ENCODE measurements at regions not wholly inside any gene's neighbourhood (a gene's known extent, or its start where the extent isn't known, plus 50 kb on each side); places are given as distances from the start of the nearest gene placed in this dataset.
A peak's percentile ranks its signal among the peaks of the same experiment; 100 is the strongest.

- intact Hi-C loops (cut with micrococcal nuclease), result no loop called here
- DNase-seq (no peak), ATAC-seq (no peak)
- Histone ChIP-seq H3K27ac (ENCODE audit: low read length) (no peak overlapping the region), H3K9me3 (ENCODE audit: control insufficient read depth, insufficient read depth, low read length) (no peaks in the 10 kb centered on the region), H3K27me3 (ENCODE audit: control insufficient read depth, insufficient read depth, low read length) (no peaks in the 10 kb centered on the region), H3K4me1 (ENCODE audit: control insufficient read depth, insufficient read depth, low read length) (peaks cover 3% of the 10 kb centered on the region), H3K4me3 (ENCODE audit: low read length) (no peak overlapping the region), H3K36me3 (ENCODE audit: control insufficient read depth, insufficient read depth, low read length) (no peaks in the 10 kb centered on the region)
- Mint-ChIP-seq H3K4me1 (peaks cover 0 to 8% of the 10 kb centered on the region in 2 donors), H3K27me3 (ENCODE audit: low read depth in 2 of 2) (no peaks in the 10 kb centered on the region), H3K36me3 (no peaks in the 10 kb centered on the region), H3K27ac (no peak overlapping the region), H3K4me3 (no peak overlapping the region), H3K9me3 (no peaks in the 10 kb centered on the region)
- TF ChIP-seq CTCF (IDR thresholded peaks at IDR 0.05), result no peak
- 40% methylated on average over 1 of the region's 3 CpGs for WGBS (ENCODE audit: insufficient coverage)
Observed at GRCh38 chr7:17093461-17093860, 205.0 kb upstream of the AHR start.

- intact Hi-C loops (cut with micrococcal nuclease), result no loop called here
- no peak overlapping the region for H3K27ac Mint-ChIP-seq
- H3K9me3 ChIP-seq (ENCODE audit: control insufficient read depth, insufficient read depth, low read length), result no peaks in the 10 kb centered on the region
- H3K4me1 Mint-ChIP-seq, result peaks cover 0 to 8% of the 10 kb centered on the region in 2 donors
- no peaks in the 10 kb centered on the region for H3K9me3 Mint-ChIP-seq
- peaks cover 3% of the 10 kb centered on the region for H3K4me1 ChIP-seq (ENCODE audit: control insufficient read depth, insufficient read depth, low read length)
- WGBS (ENCODE audit: insufficient coverage), result 76% methylated on average over 5 of the region's 5 CpGs
- H3K4me3 Mint-ChIP-seq, result no peak overlapping the region
- H3K27me3 Mint-ChIP-seq (ENCODE audit: low read depth in 2 of 2), result no peaks in the 10 kb centered on the region
- no peak overlapping the region for H3K27ac ChIP-seq (ENCODE audit: low read length)
- no peak for TF ChIP-seq CTCF (IDR thresholded peaks at IDR 0.05)
- DNase-seq, result no peak
- no peaks in the 10 kb centered on the region for H3K36me3 Mint-ChIP-seq
- H3K36me3 ChIP-seq (ENCODE audit: control insufficient read depth, insufficient read depth, low read length), result no peaks in the 10 kb centered on the region
- ATAC-seq, result peak in 2 of 3 donors; percentile 37 to 52
- H3K27me3 ChIP-seq (ENCODE audit: control insufficient read depth, insufficient read depth, low read length), result no peaks in the 10 kb centered on the region
- no peak overlapping the region for H3K4me3 ChIP-seq (ENCODE audit: low read length)
Observed at GRCh38 chr7:17094963-17095574, 203.4 kb upstream of the AHR start.

- no peak for TF ChIP-seq CTCF (IDR thresholded peaks at IDR 0.05)
Observed at GRCh38 chr7:17095931-17096330, 202.5 kb upstream of the AHR start.

DNA sequence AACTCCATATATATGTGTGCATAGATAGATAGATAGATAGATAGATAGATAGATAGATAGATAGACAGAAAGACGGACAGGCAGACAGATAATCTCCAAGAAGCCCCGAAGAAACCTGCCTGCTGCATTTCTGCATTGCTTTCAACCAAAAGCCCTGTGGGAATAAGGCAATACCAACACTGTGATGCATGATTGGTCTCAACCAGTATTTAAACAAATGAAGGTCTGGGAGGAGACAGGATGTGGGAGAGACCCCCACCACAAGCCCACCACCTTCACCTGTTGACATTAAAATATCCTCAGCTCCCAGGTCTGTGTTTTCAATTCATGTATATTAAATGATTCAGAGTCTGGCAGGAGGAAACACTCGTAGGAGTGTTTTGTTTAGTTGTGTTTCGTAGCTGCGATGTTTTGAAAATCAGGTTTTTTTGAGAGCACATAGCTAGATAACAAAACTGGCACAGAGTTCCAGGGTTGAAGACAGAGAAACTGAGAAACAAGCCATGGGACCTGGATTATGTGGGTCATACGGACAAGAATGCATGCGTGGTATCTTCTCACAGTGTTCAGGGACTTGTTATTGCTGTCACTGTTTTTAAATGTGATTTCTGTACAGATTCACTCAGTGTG lies 200.7 kb upstream of the AHR start:
- Mint-ChIP-seq H3K27me3 (ENCODE audit: low read depth in 2 of 2) (no peaks in the 10 kb centered on the region), H3K4me3 (no peak overlapping the region), H3K9me3 (no peaks in the 10 kb centered on the region), H3K36me3 (no peaks in the 10 kb centered on the region), H3K27ac (no peak overlapping the region), H3K4me1 (peaks cover 0 to 8% of the 10 kb centered on the region in 2 donors)
- Histone ChIP-seq H3K36me3 (ENCODE audit: control insufficient read depth, insufficient read depth, low read length) (no peaks in the 10 kb centered on the region), H3K27me3 (ENCODE audit: control insufficient read depth, insufficient read depth, low read length) (no peaks in the 10 kb centered on the region), H3K4me3 (ENCODE audit: low read length) (no peak overlapping the region), H3K9me3 (ENCODE audit: control insufficient read depth, insufficient read depth, low read length) (no peaks in the 10 kb centered on the region), H3K27ac (ENCODE audit: low read length) (no peak overlapping the region), H3K4me1 (ENCODE audit: control insufficient read depth, insufficient read depth, low read length) (peaks cover 3% of the 10 kb centered on the region)
- ATAC-seq (no peak), DNase-seq (no peak)
- no peak for TF ChIP-seq CTCF (IDR thresholded peaks at IDR 0.05)
- intact Hi-C loops (cut with micrococcal nuclease), result no loop called here
- 76% methylated on average over 7 of the region's 7 CpGs for WGBS (ENCODE audit: insufficient coverage)

More at GRCh38 chr7:17095931-17096330, 202.5 kb upstream of the AHR start:
- H3K9me3 ChIP-seq (ENCODE audit: control insufficient read depth, insufficient read depth, low read length), result no peaks in the 10 kb centered on the region
- ATAC-seq (no peak), DNase-seq (no peak)
- H3K27me3 ChIP-seq (ENCODE audit: control insufficient read depth, insufficient read depth, low read length), result no peaks in the 10 kb centered on the region
- intact Hi-C loops (cut with micrococcal nuclease), result no loop called here
- Mint-ChIP-seq H3K27ac (no peak overlapping the region), H3K27me3 (ENCODE audit: low read depth in 2 of 2) (no peaks in the 10 kb centered on the region), H3K9me3 (no peaks in the 10 kb centered on the region), H3K4me1 (peaks cover 0 to 8% of the 10 kb centered on the region in 2 donors), H3K36me3 (no peaks in the 10 kb centered on the region), H3K4me3 (no peak overlapping the region)
- no peaks in the 10 kb centered on the region for H3K36me3 ChIP-seq (ENCODE audit: control insufficient read depth, insufficient read depth, low read length)
- WGBS (ENCODE audit: insufficient coverage), result 68% methylated on average over 2 of the region's 2 CpGs
- H3K4me1 ChIP-seq (ENCODE audit: control insufficient read depth, insufficient read depth, low read length), result peaks cover 3% of the 10 kb centered on the region
- H3K4me3 ChIP-seq (ENCODE audit: low read length), result no peak overlapping the region
- no peak overlapping the region for H3K27ac ChIP-seq (ENCODE audit: low read length)
